Dermis microvascular lymphatic vessel endothelial cell (primary cell): ENCODE measurements at regions not wholly inside any gene's neighbourhood (a gene's known extent, or its start where the extent isn't known, plus 50 kb on each side); places are given as distances from the start of the nearest gene placed in this dataset.
A peak's percentile ranks its signal among the peaks of the same experiment; 100 is the strongest.
"Not testable (repeated sequence)": the region's sequence is repeated elsewhere in the genome, so short reads cannot be mapped to it uniquely, and the experiment has no call there.

ENCODE experiments used
- DNase-seq, 2 donors: peaks; one replicate each; pipeline versions ENCODE4 v3.0.0 to v3.0.0-alpha.2; 2010; ENCODE audit warnings: low read depth in 2 of 2

GRCh38 chr4:131006388-131006787, 1910.4 kb downstream of the C4orf33 start:
- DNase-seq = no peak

GRCh38 chr4:131011961-131012360, 1916.0 kb downstream of the C4orf33 start:
- not testable (repeated sequence) for DNase-seq

- no peak for DNase-seq
Measured at GRCh38 chr4:131013226-131013625, 1917.3 kb downstream of the C4orf33 start.

- DNase-seq = no peak
Measured at GRCh38 chr4:131026771-131027170, 1930.8 kb downstream of the C4orf33 start.

GRCh38 chr4:131044368-131044767, 1948.4 kb downstream of the C4orf33 start:
- DNase-seq = no peak

DNA sequence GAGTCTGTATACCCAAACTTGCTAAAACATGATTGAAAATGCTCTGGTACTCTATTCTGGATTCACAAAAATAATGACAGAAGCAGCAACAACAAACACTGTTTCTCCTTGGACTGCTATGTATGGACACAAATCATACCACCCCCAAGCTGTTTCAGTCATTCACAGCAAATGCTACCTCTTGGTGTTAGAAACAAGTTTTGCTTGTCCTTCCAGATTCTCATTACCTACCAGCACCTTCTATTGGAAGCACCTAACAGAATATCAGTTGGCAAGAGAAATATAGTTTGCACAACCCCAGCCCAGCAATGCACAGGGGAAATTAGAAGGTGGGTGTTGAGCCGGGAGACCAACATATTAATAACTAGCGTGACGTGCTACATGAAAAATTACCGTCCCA, 1950.9 kb downstream of the C4orf33 start:
- no peak for DNase-seq

- DNase-seq = no peak
Measured at GRCh38 chr4:131052646-131053045, 1956.7 kb downstream of the C4orf33 start.

DNA sequence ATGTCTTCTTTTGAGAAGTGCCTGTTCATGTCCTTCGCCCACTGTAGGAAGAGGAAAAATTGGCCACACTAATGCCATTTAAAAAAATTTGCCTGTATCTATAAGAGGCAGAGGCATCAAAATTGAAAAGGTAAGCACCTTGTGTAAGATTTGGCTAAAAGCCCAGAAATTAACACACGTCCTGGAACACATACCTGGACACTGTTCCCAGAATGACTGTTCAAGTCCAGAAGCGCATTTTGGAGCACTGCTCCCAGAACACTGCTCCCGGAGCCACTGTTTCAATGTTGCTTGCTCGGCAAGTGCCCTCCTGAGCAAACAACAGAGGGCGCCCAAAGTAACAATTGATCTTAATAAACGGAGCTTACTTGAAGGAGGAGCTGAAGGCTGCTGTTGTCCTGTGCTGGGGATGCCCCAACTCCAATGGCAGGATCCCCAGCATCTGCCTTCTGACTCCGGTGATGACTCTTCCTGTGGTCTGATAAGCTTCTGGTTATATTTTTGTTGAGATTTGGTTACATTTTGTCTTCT, 1958.6 kb downstream of the C4orf33 start:
- DNase-seq = no peak

GRCh38 chr4:131061734-131062133, 1965.8 kb downstream of the C4orf33 start:
- no peak for DNase-seq

DNA sequence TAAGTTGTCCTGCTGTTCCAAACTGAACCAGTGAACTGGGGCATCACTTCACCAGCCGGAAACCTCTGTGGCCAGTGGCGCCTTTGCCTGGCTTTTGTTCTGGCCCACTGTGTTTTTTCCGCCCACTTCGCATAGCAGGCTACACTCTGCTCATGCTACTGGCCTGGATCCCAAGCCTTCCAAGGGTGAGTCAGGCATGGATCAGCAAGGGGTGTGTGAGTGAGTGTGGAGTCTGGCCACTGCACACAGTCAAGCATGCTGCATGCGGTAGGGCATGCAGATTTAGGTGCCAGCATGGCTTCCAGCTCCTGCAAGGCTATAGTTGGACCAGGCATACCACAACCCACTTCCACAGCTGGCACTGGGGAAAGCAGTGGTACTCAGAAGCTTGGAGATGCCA, 1967.9 kb downstream of the C4orf33 start:
- no peak for DNase-seq

DNA sequence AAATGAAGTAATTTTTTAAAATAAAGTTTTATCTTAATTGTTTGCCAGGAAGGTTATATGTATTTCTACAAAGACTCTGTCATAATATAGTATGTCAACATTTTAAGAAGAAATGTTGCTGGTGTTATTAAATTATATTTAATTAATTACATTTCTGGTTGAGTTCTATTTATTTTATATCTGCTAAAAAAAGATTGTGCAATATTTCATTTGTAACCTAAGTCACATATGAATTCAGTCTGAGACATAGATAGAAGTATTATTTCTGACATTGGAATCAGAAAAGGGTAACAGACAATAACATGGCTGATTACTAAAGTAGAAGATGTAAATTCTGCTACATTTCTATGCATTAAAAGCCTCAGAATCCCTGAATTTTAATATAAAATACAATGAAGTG, 1985.1 kb downstream of the C4orf33 start:
- no peak for DNase-seq

DNA sequence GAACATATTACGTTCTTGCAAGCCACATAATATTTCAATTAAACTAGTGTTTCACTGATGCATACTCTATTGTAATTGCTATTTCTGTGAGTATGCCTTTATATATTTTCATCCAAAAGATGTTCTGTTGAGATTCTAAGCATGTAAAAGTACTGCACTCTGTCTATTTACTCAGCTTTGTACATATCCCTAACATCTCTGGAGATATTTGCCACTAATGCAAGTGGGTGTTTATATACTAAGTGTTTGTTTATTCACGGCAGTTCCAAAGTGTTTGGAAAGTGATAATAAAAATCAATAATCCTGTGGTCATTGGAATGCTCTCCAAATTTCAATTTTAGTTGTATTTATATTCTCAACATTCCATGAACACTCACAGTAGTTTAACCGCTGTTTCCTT, 1989.0 kb downstream of the C4orf33 start:
- no peak for DNase-seq

- peak in 1 of 2 donors; percentile 7 for DNase-seq
Measured at GRCh38 chr4:131091896-131092295, 1995.9 kb downstream of the C4orf33 start.

DNA sequence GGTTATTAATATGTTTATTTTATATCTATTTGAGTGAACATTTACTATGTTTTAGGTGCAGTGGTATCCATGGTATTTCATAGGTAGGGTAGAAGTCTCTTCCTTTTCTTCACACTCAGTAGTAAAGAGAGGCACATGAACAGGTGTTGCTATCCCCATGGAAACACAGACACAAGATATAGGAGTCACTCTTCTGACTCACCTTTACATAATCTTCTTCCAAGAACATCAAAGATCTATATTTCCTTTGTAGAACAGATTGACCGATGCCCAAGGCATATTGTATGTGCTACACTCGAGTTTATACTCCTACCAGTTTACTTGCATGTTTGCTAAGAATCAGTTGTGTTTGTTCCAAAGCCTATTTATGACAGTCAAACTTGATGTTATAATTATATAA, 1997.4 kb downstream of the C4orf33 start:
- no peak for DNase-seq

GRCh38 chr4:131098976-131099375, 2003.0 kb downstream of the C4orf33 start:
- no peak for DNase-seq

- DNase-seq = no peak
Measured at GRCh38 chr4:131113273-131113672, 2017.3 kb downstream of the C4orf33 start.

DNA sequence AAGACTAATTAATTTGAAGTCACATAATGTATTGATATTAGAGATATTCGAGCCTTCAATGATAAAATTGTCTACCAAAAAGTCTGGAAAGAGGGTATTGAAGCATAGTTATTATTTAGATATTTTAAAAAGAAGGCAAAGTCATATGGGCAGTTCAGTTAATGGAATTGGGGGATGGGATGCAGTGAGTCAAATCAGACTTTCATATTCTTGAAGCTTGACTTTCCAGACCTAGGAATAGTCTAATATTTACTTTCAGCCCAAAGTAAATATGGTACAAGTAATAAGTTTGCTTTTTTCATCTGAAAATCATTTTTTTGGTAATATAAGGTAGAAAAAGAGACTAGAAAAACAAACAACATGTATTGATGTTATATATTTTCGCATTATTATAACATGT, 2017.8 kb downstream of the C4orf33 start:
- no peak for DNase-seq

DNA sequence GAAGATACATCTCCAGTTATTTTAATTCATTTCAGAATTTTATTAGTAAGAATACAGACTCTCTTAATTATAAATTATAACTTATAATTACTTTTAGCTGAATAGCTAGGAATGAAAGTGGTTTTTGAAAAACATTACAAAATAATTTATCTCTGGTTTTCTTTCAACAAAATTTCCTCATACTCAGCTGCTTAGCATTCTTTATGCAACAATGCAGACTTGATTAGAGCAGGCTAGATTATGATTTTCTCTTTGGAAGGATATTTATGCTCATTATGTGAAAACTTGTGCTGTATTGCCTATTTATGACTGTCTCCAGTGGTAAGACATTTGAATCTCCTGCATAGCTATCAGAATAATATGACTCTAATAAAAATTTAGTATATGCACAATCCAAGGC, 2023.7 kb downstream of the C4orf33 start:
- DNase-seq = no peak

- no peak for DNase-seq
Measured at GRCh38 chr4:131137196-131137595, 2011.9 kb upstream of the PCDH10 start.

- DNase-seq = no peak
Measured at GRCh38 chr4:131159261-131159660, 1989.8 kb upstream of the PCDH10 start.

DNA sequence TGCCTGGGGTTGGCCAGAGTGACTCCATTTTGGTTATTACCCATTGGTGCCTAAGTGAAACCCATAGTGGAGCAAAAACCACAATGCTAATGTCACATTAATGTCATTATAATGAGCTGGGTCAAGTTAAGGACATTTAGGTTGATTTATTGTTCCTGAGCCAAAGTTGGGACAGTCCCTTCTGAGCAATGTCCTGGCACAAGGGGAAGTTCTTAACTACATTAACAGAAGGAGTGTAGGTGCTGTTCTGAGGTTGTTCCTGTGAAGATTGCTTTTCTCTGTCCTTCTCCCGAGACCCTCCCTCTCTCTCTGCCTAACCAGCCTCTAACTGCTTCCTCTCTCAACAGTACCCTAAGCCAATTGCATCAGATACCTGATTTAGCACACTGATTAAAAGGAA, 1956.8 kb upstream of the PCDH10 start:
- DNase-seq = no peak

DNA sequence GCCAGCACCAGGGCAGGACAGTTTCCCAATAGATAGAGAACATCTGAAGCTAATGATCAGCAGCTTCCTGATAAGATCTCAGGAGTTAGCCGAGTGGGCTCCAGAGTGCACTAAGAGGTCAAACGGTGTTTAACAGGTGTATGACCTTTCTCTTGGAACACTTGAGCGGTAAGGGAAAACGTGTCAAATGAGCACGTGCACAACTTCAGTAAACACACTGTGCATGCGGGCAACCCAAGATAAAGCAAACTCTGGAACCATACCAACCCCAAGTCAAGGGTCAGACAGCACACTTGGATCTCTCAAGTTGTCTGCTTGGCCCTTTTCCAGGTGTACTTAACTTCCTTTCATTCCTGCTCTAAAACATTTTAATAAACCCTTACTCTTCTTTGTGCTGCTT, 1941.5 kb upstream of the PCDH10 start:
- DNase-seq = no peak

DNA sequence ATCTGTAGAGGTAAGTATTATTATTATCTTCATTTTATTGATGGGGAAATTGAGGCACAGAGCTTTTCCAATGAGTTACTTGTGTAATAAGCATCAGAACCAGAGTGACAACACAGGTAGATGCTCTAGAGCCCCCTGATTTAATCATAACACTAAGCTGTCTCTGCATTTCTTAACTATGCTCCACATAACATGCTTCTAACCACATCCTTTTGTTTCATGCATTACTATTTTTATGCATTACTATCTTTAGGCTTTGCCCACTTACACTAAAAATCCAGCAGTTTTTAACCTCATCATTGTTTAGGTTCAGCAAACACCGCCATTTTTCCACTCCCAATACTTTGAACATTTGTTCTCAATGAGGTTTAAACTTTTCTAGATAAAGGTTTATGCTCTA, 1900.8 kb upstream of the PCDH10 start:
- no peak for DNase-seq

- DNase-seq = no peak
Measured at GRCh38 chr4:131251321-131251720, 1897.8 kb upstream of the PCDH10 start.
